Bronchial epithelial cell (primary cell): ENCODE measurements at regions not wholly inside any gene's neighbourhood (a gene's known extent, or its start where the extent isn't known, plus 50 kb on each side); places are given as distances from the start of the nearest gene placed in this dataset.
A peak's percentile ranks its signal among the peaks of the same experiment; 100 is the strongest.

Experiments
- DNase-seq: peaks from one replicate; pipeline ENCODE4 v3.0.0-alpha.2; 2010; ENCODE audit warnings: low read depth
- FAIRE-seq: peaks from 2 replicates; lab custom pipeline; 2011; peaks lifted over from hg19 to GRCh38; lab: Jason Lieb, UNC
- H3K27me3 ChIP-seq: 2 replicates; pipeline ENCODE4 v1.5.1; 2011; ENCODE audit warnings: low read length; ENCODE audit not compliant: control insufficient read depth, insufficient read depth
- H3K36me3 ChIP-seq: 2 replicates; pipeline ENCODE4 v1.5.1; 2011; ENCODE audit warnings: low read length; ENCODE audit not compliant: control insufficient read depth, insufficient read depth
- H3K4me3 ChIP-seq: 2 replicates; pipeline ENCODE4 v1.5.1; 2011; ENCODE audit warnings: mild to moderate bottlenecking, low read depth, low read length, control low read depth
- TF ChIP-seq, protein P1 (sequence below): IDR thresholded peaks from 2 replicates; pipeline ENCODE4 v1.5.1; 2011; ENCODE audit warnings: mild to moderate bottlenecking, moderate library complexity, low read length, control low read depth, inconsistent platforms; ENCODE audit not compliant: insufficient read depth, severe bottlenecking

DNA sequence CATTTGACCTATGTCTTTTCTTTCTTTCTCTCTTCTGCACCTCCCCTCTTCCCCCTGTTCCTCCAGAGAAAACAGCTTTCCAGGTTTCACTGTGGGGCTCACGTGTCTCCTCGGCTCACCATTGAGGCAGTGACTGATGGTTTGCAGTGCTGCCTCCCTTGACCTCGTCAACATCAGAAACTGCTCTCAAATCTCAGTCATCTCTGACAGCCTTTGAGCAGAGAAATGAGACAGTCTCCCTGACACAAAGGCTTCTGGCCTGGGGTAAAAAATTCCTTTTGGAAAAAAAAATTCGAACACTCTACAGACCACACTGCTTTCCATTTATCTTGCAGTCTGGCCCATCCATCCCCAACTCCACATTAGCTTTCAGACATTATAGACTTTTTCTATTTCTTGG is 450.0 kb downstream of the TFAP2B start:
- FAIRE-seq, result no peak
- TF ChIP-seq, protein P1, sequence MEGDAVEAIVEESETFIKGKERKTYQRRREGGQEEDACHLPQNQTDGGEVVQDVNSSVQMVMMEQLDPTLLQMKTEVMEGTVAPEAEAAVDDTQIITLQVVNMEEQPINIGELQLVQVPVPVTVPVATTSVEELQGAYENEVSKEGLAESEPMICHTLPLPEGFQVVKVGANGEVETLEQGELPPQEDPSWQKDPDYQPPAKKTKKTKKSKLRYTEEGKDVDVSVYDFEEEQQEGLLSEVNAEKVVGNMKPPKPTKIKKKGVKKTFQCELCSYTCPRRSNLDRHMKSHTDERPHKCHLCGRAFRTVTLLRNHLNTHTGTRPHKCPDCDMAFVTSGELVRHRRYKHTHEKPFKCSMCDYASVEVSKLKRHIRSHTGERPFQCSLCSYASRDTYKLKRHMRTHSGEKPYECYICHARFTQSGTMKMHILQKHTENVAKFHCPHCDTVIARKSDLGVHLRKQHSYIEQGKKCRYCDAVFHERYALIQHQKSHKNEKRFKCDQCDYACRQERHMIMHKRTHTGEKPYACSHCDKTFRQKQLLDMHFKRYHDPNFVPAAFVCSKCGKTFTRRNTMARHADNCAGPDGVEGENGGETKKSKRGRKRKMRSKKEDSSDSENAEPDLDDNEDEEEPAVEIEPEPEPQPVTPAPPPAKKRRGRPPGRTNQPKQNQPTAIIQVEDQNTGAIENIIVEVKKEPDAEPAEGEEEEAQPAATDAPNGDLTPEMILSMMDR, result no peak
- Histone ChIP-seq H3K4me3 (no peak overlapping the region), H3K36me3 (no peaks in the 10 kb centered on the region), H3K27me3 (no peaks in the 10 kb centered on the region)
- DNase-seq, result no peak

DNA sequence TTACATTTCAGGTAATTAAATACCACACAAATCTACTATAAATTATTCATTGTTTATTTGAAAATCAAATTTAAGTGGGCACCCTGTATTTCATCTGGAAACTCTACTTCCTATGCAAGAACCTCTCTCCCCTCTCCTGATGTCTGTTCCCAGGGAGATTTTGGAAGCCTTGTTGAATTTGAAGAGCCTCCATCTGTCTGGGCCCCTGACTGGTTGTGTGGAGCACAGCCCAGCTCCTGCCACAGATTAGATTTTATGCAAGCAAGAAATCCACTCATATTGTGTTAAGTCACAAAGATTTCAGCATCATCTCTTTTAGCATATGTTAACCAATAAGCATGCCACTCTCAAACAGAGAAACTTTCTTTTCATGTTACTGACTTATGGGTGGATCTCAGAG is 451.2 kb downstream of the TFAP2B start:
- no peak overlapping the region for H3K4me3 ChIP-seq

DNA sequence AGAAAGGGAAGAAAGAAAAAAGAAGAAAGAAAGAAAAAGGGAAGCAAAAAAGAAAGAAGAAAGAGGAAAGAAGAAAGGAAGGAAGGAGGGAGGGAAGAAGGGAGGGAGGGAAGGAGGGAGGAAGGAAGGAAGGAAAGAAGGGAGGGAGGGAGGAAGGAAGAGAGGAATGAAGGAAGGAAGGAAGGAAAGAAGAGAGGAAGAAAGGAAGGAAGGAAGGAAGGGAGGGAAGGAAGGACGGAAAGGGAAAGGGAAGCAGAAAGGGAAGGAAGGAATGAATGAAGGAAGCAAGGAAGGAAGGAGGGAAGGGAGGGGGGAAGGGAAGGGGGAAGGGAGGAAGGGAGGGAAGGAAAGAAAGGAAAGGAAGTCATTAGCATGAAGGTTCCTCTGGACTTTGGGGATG is 452.9 kb downstream of the TFAP2B start:
- DNase-seq (no peak), FAIRE-seq (no peak)
- Histone ChIP-seq H3K4me3 (no peak overlapping the region), H3K36me3 (no peaks in the 10 kb centered on the region), H3K27me3 (no peaks in the 10 kb centered on the region)
- TF ChIP-seq, protein P1, result no peak

More for the DNA sequence above, 451.2 kb downstream of the TFAP2B start:
- no peak for FAIRE-seq
- no peaks in the 10 kb centered on the region for H3K36me3 ChIP-seq
- no peak for DNase-seq
- H3K27me3 ChIP-seq, result no peaks in the 10 kb centered on the region
- TF ChIP-seq, protein P1, result no peak

DNA sequence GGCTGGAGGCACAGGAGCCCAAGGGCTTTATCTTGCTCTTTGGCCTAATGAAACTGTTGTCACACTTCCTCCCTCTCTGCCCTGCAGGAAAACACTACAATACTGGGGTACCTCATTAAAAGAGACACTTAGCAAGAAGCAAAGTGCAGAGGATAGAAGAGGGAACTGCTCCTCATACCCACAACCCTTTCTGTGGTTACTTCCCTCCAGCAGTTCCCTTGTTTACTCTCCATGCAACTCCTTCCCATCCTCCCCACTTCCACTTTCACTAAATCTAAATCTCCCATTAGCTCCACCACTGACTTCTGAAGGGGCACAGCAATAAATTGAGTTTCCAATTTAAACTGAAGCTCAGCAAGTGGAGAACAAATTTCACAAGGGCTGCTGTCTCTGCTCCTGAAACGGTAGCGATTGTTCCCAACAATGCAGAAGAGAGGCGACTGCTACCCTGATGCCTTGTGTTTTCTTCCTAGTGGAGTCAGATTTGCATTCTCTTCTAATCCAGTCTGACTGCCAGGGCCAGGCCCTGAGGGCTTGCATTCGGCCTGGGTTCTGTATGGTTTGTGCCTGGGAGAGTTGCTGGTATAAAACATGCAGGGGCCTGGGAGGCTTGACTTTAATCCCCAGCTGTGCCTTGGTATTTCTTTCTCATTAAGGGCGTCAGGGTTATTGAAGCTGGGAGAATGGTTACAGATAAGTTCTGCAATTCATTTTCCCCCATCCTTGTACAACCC is 454.7 kb downstream of the TFAP2B start:
- TF ChIP-seq, protein P1, result no peak
- FAIRE-seq (no peak), DNase-seq (no peak)
- H3K36me3 ChIP-seq, result no peaks in the 10 kb centered on the region
- H3K27me3 ChIP-seq, result no peaks in the 10 kb centered on the region
- H3K4me3 ChIP-seq, result no peak overlapping the region

DNA sequence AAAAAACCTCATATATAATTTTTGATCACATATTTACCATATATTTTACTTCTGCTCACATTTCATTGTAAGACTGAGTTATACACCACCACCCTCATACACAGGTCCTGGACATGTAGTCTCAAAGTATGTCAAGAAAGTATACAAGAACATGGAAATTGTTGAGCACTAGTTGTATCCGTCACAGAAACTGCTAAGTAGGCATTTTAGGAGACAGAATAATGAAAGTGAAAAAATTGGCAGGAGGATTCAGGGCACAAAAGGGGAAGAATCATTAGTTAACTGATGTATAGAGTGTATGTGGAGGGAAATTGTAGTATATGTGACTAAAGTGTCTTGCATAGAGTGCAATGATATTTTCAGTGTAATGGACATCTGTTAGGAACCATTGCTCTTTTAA is 458.8 kb downstream of the TFAP2B start:
- DNase-seq (no peak), FAIRE-seq (no peak)
- TF ChIP-seq, protein P1, result no peak
- H3K4me3 ChIP-seq, result no peak overlapping the region
- no peaks in the 10 kb centered on the region for H3K36me3 ChIP-seq
- H3K27me3 ChIP-seq, result no peaks in the 10 kb centered on the region

DNA sequence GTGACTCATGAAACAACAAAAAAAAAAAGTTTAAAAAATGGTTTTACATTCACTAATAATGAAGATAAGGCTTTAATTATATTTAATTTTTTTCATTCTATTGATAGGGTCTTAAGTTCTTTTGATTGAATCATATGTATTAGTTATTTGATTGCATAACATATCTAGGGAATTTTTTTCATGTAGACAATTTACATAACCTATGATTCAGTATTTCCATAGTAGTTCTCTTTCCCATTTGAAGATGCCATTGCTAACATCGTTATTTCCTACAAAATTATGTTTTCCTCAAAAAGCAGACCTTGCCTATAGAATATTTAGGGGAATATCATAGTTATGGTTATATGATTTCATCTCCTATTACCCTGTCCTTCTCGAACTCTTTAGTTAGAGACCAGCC is 463.4 kb downstream of the TFAP2B start:
- FAIRE-seq, result no peak
- peak; percentile 4 for DNase-seq
- TF ChIP-seq, protein P1, result no peak
- H3K27me3 ChIP-seq, result no peaks in the 10 kb centered on the region
- H3K4me3 ChIP-seq, result no peak overlapping the region
- H3K36me3 ChIP-seq, result no peaks in the 10 kb centered on the region
